ENCODE measurements at regions not wholly inside any gene's neighbourhood (a gene's known extent, or its start where the extent isn't known, plus 50 kb on each side); places are given as distances from the start of the nearest gene placed in this dataset.

DNA sequence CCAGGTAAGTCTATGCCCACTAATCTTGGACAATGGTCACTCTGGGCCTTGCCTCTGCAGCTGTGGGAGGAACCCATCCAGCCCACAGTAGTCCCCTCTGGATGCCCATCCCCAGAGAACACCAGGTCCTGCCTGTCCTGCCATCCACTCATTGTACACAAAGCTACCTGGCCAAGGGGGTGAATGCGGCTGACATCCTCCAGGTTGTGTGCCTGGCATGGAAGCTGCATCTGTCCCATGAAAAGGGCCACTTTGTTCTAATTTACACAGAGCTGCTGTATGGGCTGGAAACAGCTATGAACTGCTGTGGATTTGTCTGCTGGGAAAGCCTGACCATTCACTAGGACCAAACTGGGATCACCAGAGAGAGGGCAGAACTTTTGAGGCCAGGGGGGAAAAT, 324.8 kb downstream of the LRFN2 start:
- TF ChIP-seq, protein P1, sequence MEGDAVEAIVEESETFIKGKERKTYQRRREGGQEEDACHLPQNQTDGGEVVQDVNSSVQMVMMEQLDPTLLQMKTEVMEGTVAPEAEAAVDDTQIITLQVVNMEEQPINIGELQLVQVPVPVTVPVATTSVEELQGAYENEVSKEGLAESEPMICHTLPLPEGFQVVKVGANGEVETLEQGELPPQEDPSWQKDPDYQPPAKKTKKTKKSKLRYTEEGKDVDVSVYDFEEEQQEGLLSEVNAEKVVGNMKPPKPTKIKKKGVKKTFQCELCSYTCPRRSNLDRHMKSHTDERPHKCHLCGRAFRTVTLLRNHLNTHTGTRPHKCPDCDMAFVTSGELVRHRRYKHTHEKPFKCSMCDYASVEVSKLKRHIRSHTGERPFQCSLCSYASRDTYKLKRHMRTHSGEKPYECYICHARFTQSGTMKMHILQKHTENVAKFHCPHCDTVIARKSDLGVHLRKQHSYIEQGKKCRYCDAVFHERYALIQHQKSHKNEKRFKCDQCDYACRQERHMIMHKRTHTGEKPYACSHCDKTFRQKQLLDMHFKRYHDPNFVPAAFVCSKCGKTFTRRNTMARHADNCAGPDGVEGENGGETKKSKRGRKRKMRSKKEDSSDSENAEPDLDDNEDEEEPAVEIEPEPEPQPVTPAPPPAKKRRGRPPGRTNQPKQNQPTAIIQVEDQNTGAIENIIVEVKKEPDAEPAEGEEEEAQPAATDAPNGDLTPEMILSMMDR (IDR thresholded peaks at IDR 0.05; ENCODE audit: low read depth, low read length, missing control alignments) = no peak
- no peak overlapping the region for H3K4me3 ChIP-seq (replicated peaks; ENCODE audit: low read depth, low read length)
- no peak for DNase-seq (ENCODE audit: extremely low read depth, low read depth)

DNA sequence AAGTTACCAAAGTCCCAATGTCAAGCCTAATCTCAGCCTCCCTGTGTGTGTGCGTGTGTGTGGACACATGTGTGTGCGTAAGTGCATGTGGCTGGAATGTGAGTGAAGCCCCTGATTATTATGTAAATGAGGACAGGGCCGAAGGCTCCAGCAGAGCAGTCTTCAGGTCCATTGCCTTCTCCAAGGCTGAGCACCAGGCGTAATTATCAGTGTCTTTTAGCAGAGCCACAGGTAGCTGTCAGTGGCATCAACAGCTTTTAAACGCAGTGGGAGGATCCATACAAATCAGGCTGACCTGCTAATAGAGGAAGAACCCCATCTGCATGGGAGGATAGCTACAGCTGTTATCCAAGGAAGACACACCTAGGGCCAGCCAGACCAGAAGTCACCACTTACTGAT, 324.3 kb upstream of the MOCS1 start:
- DNase-seq (ENCODE audit: extremely low read depth, low read depth) = no peak
- TF ChIP-seq, protein P1 (IDR thresholded peaks at IDR 0.05; ENCODE audit: low read depth, low read length, missing control alignments) = no peak
- no peak overlapping the region for H3K4me3 ChIP-seq (replicated peaks; ENCODE audit: low read depth, low read length)

DNA sequence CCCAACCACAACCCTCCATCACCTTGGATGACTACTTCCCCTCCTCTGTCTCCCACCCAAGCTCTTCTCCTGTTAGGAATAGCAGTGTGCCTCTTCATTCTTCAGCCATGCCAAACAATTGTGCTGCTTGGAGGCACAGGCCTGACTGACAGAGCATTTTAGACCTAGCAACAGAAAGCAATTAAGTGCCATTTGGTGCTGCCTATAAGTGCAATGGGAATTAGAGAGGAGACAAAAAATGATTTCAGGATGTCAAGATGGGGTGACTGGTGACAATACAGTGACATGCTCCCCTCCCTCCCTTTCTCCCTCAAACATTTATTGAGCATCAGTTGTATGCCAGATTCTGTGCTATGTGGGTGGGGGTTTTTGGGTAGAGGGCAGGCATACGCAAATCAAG, 322.6 kb upstream of the MOCS1 start:
- no peak for DNase-seq (ENCODE audit: extremely low read depth, low read depth)
- TF ChIP-seq, protein P1 (IDR thresholded peaks at IDR 0.05; ENCODE audit: low read depth, low read length, missing control alignments) = no peak
- no peak overlapping the region for H3K4me3 ChIP-seq (replicated peaks; ENCODE audit: low read depth, low read length)

DNA sequence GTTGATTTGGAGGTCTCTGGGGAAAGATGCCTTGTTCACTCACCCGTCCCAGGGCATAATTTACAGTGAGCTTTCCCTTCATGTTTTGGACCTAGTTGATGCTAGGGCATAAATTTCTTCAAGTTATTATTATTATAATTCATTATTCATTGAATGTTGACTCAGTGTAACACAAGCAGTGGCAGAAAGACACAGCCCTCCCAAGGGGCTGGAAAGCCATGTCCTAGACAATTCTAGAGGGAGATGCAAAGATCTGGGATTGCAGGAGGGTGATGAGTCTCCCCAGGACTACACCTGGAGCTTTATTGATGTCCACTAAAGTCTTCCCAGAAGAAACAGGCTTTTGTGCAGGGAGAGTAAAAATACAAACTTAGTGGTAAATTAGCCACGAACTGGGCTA, 322.0 kb upstream of the MOCS1 start:
- TF ChIP-seq, protein P1 (IDR thresholded peaks at IDR 0.05; ENCODE audit: low read depth, low read length, missing control alignments) = no peak
- H3K4me3 ChIP-seq (replicated peaks; ENCODE audit: low read depth, low read length) = no peak overlapping the region
- no peak for DNase-seq (ENCODE audit: extremely low read depth, low read depth)

DNA sequence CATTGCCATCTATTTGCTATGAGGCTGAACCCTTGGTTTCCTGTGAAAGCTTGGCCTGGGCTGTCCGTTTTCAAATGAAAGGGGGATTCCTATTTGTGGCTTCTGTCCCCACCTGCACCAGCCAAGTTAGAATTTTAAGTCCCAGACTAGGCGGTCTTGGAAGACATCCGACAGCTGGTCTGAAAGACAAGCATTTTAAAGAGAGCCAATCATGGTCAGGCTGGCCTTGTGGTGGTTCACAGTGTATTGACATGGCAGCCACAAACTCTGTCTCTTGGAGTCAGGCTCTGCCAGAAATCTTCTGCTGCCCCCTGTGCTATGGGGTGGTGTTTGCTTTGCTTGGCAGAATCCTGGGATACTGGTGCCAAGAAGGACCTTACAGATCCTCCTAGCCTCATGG, 319.2 kb upstream of the MOCS1 start:
- DNase-seq (ENCODE audit: extremely low read depth, low read depth) = no peak
- no peak overlapping the region for H3K4me3 ChIP-seq (replicated peaks; ENCODE audit: low read depth, low read length)
- TF ChIP-seq, protein P1 (IDR thresholded peaks at IDR 0.05; ENCODE audit: low read depth, low read length, missing control alignments) = no peak

DNA sequence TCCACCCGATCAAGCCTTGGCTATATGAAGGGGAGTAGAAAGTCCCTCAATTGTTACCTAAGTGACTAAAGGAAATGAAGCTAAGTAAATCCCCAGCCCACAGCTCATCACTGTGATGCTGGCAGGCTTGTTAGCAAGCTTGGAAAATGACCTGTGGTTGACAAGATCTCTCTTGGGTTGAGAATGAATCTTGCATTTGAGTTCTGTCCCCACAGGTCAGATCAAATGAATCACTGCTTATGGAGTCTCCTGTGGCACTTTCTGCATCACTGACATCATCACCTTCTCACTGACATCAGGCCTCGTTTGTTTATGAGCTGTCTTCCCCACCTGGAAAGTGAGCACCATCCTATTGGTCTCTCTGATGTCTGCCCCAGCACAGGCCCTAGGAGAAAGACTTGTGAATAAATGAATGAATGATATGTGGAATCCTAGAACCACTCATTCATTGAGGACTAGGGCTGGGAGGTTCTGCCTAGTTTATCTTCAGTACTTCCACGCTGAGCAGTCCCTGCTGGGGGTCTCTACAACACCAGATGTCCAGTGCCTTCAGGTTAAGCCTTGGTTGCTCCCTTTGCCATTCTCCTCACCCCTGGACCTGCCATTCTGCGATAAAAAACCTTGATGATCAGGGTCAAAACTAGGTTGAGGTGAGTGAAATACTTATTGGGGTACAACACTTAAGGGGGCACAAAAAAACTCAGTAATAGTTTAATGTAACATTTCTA, 318.4 kb upstream of the MOCS1 start:
- TF ChIP-seq, protein P1 (IDR thresholded peaks at IDR 0.05; ENCODE audit: low read depth, low read length, missing control alignments) = no peak
- DNase-seq (ENCODE audit: extremely low read depth, low read depth) = no peak
- H3K4me3 ChIP-seq (replicated peaks; ENCODE audit: low read depth, low read length) = no peak overlapping the region

All from HFF-Myc (cell line).